Mononuclear cell (primary cell): ENCODE measurements at regions not wholly inside any gene's neighbourhood (a gene's known extent, or its start where the extent isn't known, plus 50 kb on each side); places are given as distances from the start of the nearest gene placed in this dataset.
"Not testable (repeated sequence)": the region's sequence is repeated elsewhere in the genome, so short reads cannot be mapped to it uniquely, and the experiment has no call there.

Source experiments
- H3K27me3 ChIP-seq: 2 replicates; pipeline ENCODE4 v1.6.0; 2011; ENCODE audit warnings: low read length, control low read depth; ENCODE audit not compliant: insufficient read depth
- H3K4me1 ChIP-seq: 2 replicates; pipeline ENCODE4 v1.5.1; 2011; ENCODE audit warnings: mild to moderate bottlenecking, low read length, control low read depth; ENCODE audit not compliant: insufficient read depth
- H3K4me3 ChIP-seq: 2 replicates; pipeline ENCODE4 v1.5.1; 2011; ENCODE audit warnings: mild to moderate bottlenecking, low read length, moderate library complexity
- H3K9me3 ChIP-seq: 2 replicates; pipeline ENCODE4 v1.5.1; 2011; ENCODE audit warnings: low read depth, mild to moderate bottlenecking, control low read depth, low read length

- Histone ChIP-seq H3K4me3 (no peak overlapping the region), H3K4me1 (no peaks in the 10 kb centered on the region), H3K27me3 (peaks cover 40% of the 10 kb centered on the region), H3K9me3 (no peaks in the 10 kb centered on the region)
These were observed 184.5 kb upstream of the PDE10A start for GRCh38 chr6:165847407-165848085.

DNA sequence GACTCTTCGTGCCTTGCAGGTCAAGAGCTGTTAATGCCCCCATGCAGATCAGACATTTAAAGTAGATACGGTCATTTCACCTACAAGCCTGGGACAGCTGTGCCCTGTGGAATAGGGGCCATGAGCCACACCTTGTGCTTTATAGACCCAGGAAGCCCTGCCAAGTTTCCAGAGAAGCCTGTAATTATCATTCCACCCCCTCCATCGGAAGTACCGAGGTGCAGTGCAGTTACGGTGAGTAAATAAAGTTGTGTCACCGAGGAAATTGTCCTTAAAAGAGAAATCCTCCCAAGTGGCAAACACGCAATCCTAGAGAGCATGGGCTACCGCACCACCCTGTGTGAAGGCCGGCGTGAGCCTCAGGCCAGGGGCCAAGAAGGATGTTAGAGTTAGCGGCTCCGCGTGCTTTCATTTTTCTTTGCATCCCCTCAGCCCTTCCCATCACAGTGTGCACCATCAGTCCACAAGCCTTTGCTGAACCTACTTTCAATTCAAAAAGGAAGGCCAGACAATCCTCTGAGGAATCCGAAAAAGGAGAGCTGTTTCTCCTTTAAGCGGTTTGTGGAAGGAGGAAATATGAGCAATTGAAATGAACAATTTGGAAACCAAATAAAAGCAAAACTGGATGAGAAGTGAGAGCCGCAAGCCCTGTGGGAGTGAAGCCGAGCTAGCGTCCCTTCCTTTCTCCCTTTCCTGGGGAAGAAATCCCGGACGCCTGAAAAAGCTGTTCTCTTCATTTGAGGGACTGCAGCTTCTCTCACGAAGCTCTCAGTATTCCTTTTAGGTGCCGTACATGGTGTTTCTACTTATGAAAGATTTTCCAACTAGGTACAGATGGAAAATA lies 183.3 kb upstream of the PDE10A start:
- no peak overlapping the region for H3K4me3 ChIP-seq
- peaks cover 33% of the 10 kb centered on the region for H3K27me3 ChIP-seq
- H3K9me3 ChIP-seq = no peaks in the 10 kb centered on the region
- no peaks in the 10 kb centered on the region for H3K4me1 ChIP-seq

- Histone ChIP-seq H3K27me3 (peaks cover 29% of the 10 kb centered on the region), H3K9me3 (no peaks in the 10 kb centered on the region), H3K4me3 (no peak overlapping the region), H3K4me1 (no peaks in the 10 kb centered on the region)
These were observed 182.5 kb upstream of the PDE10A start for GRCh38 chr6:165845493-165845892.

GRCh38 chr6:165844801-165845364 lies 181.8 kb upstream of the PDE10A start:
- Histone ChIP-seq H3K4me3 (no peak overlapping the region), H3K9me3 (no peaks in the 10 kb centered on the region), H3K4me1 (no peaks in the 10 kb centered on the region), H3K27me3 (peaks cover 24% of the 10 kb centered on the region)

DNA sequence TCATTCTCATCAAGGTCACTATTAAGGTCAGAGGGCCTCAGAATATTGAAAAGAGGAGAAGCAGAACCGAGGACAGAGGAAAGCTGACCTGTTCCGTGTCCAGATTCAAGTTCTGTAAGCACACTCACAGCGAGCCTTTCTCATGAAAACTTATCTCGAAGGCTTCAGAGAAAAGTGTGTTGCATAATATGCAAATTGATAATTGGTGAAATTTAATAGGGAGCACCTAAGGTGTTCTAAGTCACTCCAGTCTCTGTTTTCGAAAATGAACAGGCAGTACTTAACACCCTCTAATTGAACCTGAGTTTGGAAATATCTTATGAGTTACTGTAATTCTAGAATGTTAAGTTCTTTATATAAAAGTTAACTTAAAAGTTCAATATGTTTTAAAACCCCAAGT lies 181.2 kb upstream of the PDE10A start:
- H3K27me3 ChIP-seq = peaks cover 18% of the 10 kb centered on the region
- no peak overlapping the region for H3K4me3 ChIP-seq
- no peaks in the 10 kb centered on the region for H3K4me1 ChIP-seq
- H3K9me3 ChIP-seq = no peaks in the 10 kb centered on the region

GRCh38 chr6:165843568-165844113 lies 180.6 kb upstream of the PDE10A start:
- Histone ChIP-seq H3K9me3 (no peaks in the 10 kb centered on the region), H3K4me1 (no peaks in the 10 kb centered on the region), H3K4me3 (no peak overlapping the region), H3K27me3 (peaks cover 18% of the 10 kb centered on the region)

GRCh38 chr6:165843121-165843520 lies 180.1 kb upstream of the PDE10A start:
- H3K9me3 ChIP-seq = no peaks in the 10 kb centered on the region
- no peak overlapping the region for H3K4me3 ChIP-seq
- peaks cover 17% of the 10 kb centered on the region for H3K27me3 ChIP-seq
- no peaks in the 10 kb centered on the region for H3K4me1 ChIP-seq

- Histone ChIP-seq H3K4me3 (no peak overlapping the region), H3K27me3 (peaks cover 15% of the 10 kb centered on the region), H3K4me1 (no peaks in the 10 kb centered on the region)
These were observed 179.4 kb upstream of the PDE10A start for GRCh38 chr6:165842281-165842936.

GRCh38 chr6:165841153-165841558 lies 178.1 kb upstream of the PDE10A start:
- no peaks in the 10 kb centered on the region for H3K4me1 ChIP-seq
- H3K9me3 ChIP-seq = no peaks in the 10 kb centered on the region
- H3K27me3 ChIP-seq = peaks cover 7% of the 10 kb centered on the region
- H3K4me3 ChIP-seq = no peak overlapping the region

More at GRCh38 chr6:165842281-165842936, 179.4 kb upstream of the PDE10A start:
- H3K9me3 ChIP-seq = no peaks in the 10 kb centered on the region

- H3K4me3 ChIP-seq = no peak overlapping the region
- H3K9me3 ChIP-seq = no peaks in the 10 kb centered on the region
- no peaks in the 10 kb centered on the region for H3K4me1 ChIP-seq
- H3K27me3 ChIP-seq = no peaks in the 10 kb centered on the region
These were observed 175.1 kb upstream of the PDE10A start for GRCh38 chr6:165837948-165838745.

DNA sequence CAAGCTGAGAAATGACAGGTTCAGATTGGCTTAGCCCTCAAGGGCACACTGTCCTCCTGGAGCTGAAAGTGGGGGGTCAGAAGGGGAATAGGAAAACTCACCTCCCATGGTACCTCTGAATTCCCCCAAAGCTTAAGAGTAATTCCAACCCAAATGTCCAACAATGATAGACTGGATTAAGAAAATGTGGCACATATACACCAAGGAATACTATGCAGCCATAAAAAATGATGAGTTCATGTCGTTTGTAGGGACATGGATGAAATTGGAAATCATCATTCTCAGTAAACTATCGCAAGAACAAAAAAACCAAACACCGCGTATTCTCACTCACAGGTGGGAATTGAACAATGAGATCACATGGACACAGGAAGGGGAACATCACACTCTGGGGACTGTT lies 173.6 kb upstream of the PDE10A start:
- not testable (repeated sequence) for H3K4me3 ChIP-seq, H3K9me3 ChIP-seq, H3K4me1 ChIP-seq, H3K27me3 ChIP-seq

GRCh38 chr6:165835410-165835851 lies 172.4 kb upstream of the PDE10A start:
- Histone ChIP-seq H3K27me3 (no peaks in the 10 kb centered on the region), H3K9me3 (no peaks in the 10 kb centered on the region), H3K4me1 (no peaks in the 10 kb centered on the region), H3K4me3 (no peak overlapping the region)

DNA sequence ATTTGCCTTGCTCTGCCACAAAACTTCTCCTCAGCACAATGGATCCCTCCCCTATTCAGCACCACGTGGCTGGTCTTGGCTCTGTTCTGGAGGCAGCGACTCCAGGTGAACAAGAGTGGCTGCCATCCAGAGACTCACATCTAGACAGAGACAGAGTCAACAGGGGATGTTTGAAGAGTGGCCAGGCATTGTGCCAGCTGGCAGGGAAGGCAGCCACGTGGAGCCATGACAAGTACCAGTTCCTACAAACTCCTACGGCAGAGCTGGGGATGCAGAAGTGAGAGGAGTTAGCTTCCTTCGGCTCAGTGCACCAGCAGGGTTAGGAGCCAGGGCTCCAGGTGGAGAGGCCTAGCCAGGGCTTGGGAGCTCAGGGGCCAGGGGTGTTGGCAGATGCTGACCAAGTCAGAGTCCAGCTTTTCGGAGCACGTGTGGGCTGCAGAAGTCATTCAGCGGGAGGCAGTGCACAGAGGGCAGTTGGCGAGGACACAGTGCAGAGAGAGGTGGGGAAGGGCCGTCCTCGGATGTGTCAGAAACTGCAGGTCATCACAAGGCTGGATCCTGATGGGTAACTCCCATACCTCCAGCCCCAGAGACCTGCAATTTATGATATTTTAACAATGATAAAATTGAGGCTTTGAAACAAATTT lies 171.7 kb upstream of the PDE10A start:
- no peaks in the 10 kb centered on the region for H3K9me3 ChIP-seq
- no peak overlapping the region for H3K4me3 ChIP-seq
- no peaks in the 10 kb centered on the region for H3K4me1 ChIP-seq

GRCh38 chr6:165833355-165833754 lies 170.3 kb upstream of the PDE10A start:
- Histone ChIP-seq H3K9me3 (no peaks in the 10 kb centered on the region), H3K4me3 (no peak overlapping the region)

More for the DNA sequence above, 171.7 kb upstream of the PDE10A start:
- H3K27me3 ChIP-seq = no peaks in the 10 kb centered on the region

More at GRCh38 chr6:165833355-165833754, 170.3 kb upstream of the PDE10A start:
- no peaks in the 10 kb centered on the region for H3K27me3 ChIP-seq
- no peaks in the 10 kb centered on the region for H3K4me1 ChIP-seq
